Lung (tissue), 11 donors: ENCODE measurements at regions not wholly inside any gene's neighbourhood (a gene's known extent, or its start where the extent isn't known, plus 50 kb on each side); places are given as distances from the start of the nearest gene placed in this dataset.
A peak's percentile ranks its signal among the peaks of the same experiment; 100 is the strongest.

ENCODE experiments used
- ATAC-seq: fragments of 200-7000 bp; cut with Tn5 transposase; one replicate; pipeline ENCODE4 v1.9.1; 2020; ENCODE audit warnings: moderate number of reproducible peaks; ENCODE audit not compliant: insufficient read depth, low FRiP score
- DNase-seq, 3 donors: peaks; one replicate each; pipeline ENCODE4 v3.0.0-alpha.2; 2013 to 2017
- H3K27ac ChIP-seq, 2 donors: one replicate each; pipeline ENCODE4 v1.5.1; 2013; ENCODE audit warnings: mild to moderate bottlenecking in 2 of 2, moderate library complexity in 2 of 2, control low read depth in 1 of 2, inconsistent platforms in 1 of 2, low read depth in 1 of 2, low read length in 1 of 2
- H3K27me3 ChIP-seq, 3 donors: one replicate each; pipeline ENCODE4 v1.5.1; 2013; ENCODE audit warnings: low read length in 2 of 3; ENCODE audit not compliant: control insufficient read depth in 3 of 3, insufficient read depth in 3 of 3
- H3K36me3 ChIP-seq, 4 donors: one replicate each; pipeline ENCODE4 v1.5.1; 2013; ENCODE audit warnings: low read length in 4 of 4, mild to moderate bottlenecking in 1 of 4, moderate library complexity in 1 of 4; ENCODE audit not compliant: control insufficient read depth in 4 of 4, insufficient read depth in 4 of 4
- H3K4me1 ChIP-seq, 5 donors: one replicate each; pipeline ENCODE4 v1.5.1; 2013; ENCODE audit warnings: low read length in 5 of 5, mild to moderate bottlenecking in 2 of 5, moderate library complexity in 1 of 5; ENCODE audit not compliant: control insufficient read depth in 5 of 5, insufficient read depth in 5 of 5
- H3K4me3 ChIP-seq: one replicate; pipeline ENCODE4 v1.5.1; 2013; ENCODE audit warnings: mild to moderate bottlenecking, control low read depth, moderate library complexity
- H3K9ac ChIP-seq, 2 donors: one replicate each; pipeline ENCODE4 v1.5.1; 2013; ENCODE audit warnings: low read length in 2 of 2, control low read depth in 1 of 2; ENCODE audit not compliant: insufficient read depth in 1 of 2
- H3K9me3 ChIP-seq, 4 donors: one replicate each; pipeline ENCODE4 v1.5.1; 2013; ENCODE audit warnings: low read length in 3 of 4, mild to moderate bottlenecking in 1 of 4, moderate library complexity in 1 of 4; ENCODE audit not compliant: control insufficient read depth in 4 of 4, insufficient read depth in 3 of 4
- WGBS, 2 donors: extraction: QIAGEN DNeasy Blood & Tissue Kit; methylation state at CpG; one replicate each; pipeline ENCODE4 v1.1.7; 2013; 5-methylcytosine and 5-hydroxymethylcytosine counted together
- TF ChIP-seq, protein P1 (sequence below): IDR thresholded peaks from 2 replicates; pipeline ENCODE4 v1.5.1; 2012; ENCODE audit warnings: mild to moderate bottlenecking; ENCODE audit errors: control extremely low read depth, extremely low read depth
- donor health status: control.
- donor health status: control.
- donor health status: Bipolar disorder and iron deficiency.
- donor health status: healthy.
- donor health status: DM: yes; HTN: yes; CAD: no.

DNA sequence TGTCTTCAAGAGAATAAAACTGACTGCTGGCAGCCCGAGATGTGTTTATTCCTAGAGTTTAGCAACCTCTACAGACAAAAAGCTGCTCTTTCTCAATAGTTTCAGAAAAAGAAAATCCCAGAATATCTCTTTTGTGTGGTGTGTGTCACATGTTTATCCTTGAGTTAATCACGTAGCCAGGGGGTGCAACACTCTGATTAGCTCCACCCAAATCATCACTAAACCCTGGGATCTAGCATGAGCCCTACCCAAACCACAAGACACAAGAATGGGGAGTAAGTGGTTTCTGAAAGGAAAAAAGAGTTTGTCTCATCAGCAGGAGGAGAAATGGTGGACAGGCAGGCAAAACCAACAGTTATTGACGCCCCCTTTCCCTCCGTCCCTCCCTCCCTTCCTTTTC is 78.5 kb upstream of the AGBL1 start:
- no peak overlapping the region for H3K27ac ChIP-seq
- TF ChIP-seq, protein P1, sequence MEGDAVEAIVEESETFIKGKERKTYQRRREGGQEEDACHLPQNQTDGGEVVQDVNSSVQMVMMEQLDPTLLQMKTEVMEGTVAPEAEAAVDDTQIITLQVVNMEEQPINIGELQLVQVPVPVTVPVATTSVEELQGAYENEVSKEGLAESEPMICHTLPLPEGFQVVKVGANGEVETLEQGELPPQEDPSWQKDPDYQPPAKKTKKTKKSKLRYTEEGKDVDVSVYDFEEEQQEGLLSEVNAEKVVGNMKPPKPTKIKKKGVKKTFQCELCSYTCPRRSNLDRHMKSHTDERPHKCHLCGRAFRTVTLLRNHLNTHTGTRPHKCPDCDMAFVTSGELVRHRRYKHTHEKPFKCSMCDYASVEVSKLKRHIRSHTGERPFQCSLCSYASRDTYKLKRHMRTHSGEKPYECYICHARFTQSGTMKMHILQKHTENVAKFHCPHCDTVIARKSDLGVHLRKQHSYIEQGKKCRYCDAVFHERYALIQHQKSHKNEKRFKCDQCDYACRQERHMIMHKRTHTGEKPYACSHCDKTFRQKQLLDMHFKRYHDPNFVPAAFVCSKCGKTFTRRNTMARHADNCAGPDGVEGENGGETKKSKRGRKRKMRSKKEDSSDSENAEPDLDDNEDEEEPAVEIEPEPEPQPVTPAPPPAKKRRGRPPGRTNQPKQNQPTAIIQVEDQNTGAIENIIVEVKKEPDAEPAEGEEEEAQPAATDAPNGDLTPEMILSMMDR = no peak
- ATAC-seq (peak; percentile 37), DNase-seq (peak in 1 of 3 donors; percentile 21)
- no peaks in the 10 kb centered on the region for H3K9me3 ChIP-seq
- H3K27me3 ChIP-seq = no peaks in the 10 kb centered on the region
- peaks cover 0 to 4% (median 0%) of the 10 kb centered on the region in 5 donors for H3K4me1 ChIP-seq
- no peak overlapping the region for H3K9ac ChIP-seq
- no peaks in the 10 kb centered on the region for H3K36me3 ChIP-seq
- WGBS, 2 donors = 57 to 67% methylated on average over 3 to 4 of the region's 4 CpGs
- no peak overlapping the region for H3K4me3 ChIP-seq

GRCh38 chr15:86002444-86002843 is 77.2 kb upstream of the AGBL1 start:
- Histone ChIP-seq H3K27me3 (no peaks in the 10 kb centered on the region), H3K36me3 (no peaks in the 10 kb centered on the region), H3K4me3 (no peak overlapping the region), H3K9me3 (no peaks in the 10 kb centered on the region), H3K9ac (no peak overlapping the region), H3K27ac (no peak overlapping the region), H3K4me1 (peaks cover 0 to 4% (median 0%) of the 10 kb centered on the region in 5 donors)
- TF ChIP-seq, protein P1 = no peak
- no peak for ATAC-seq
- no peak for DNase-seq

DNA sequence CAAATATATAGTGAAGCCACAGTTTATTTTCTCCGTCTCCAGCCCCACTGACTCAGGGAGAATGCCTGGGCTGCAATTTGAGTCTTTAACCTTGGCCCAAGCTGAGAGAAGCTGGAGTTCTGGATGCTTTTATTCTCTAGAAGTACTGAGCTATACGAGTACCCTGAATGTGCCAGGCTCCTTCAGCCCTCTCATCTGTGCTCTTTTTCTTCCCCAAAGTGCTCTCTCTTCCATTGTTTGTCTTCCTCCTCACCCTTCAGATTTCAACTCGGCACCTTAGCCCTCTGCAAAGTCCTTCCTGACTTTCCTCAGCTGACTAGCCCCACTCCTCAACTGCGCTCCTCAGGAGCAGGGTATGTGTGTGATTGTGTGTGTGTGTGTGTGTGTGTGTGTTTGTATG is 75.6 kb upstream of the AGBL1 start:
- TF ChIP-seq, protein P1 = no peak
- H3K9ac ChIP-seq = no peak overlapping the region
- H3K27me3 ChIP-seq = no peaks in the 10 kb centered on the region
- WGBS, 2 donors = 64 to 78% methylated on average over 4 of the region's 4 CpGs
- no peak overlapping the region for H3K4me3 ChIP-seq
- no peaks in the 10 kb centered on the region for H3K36me3 ChIP-seq
- H3K27ac ChIP-seq = no peak overlapping the region
- no peak for ATAC-seq
- H3K9me3 ChIP-seq = no peaks in the 10 kb centered on the region
- peaks cover 0 to 4% (median 0%) of the 10 kb centered on the region in 5 donors for H3K4me1 ChIP-seq
- DNase-seq = no peak

GRCh38 chr15:86006546-86006945 is 73.1 kb upstream of the AGBL1 start:
- H3K27ac ChIP-seq = no peak overlapping the region
- H3K9ac ChIP-seq = no peak overlapping the region
- no peak for ATAC-seq
- no peak overlapping the region for H3K4me3 ChIP-seq
- H3K4me1 ChIP-seq = peaks cover 0 to 4% (median 0%) of the 10 kb centered on the region in 5 donors
- TF ChIP-seq, protein P1 = no peak
- no peak for DNase-seq
- H3K27me3 ChIP-seq = no peaks in the 10 kb centered on the region
- H3K9me3 ChIP-seq = no peaks in the 10 kb centered on the region
- H3K36me3 ChIP-seq = no peaks in the 10 kb centered on the region
- 85 to 89% methylated on average over 2 of the region's 2 CpGs for WGBS, 2 donors
